GM18505 (cell line): ENCODE measurements at regions not wholly inside any gene's neighbourhood (a gene's known extent, or its start where the extent isn't known, plus 50 kb on each side); places are given as distances from the start of the nearest gene placed in this dataset.

Experiments used
- ATAC-seq: cut with Tn5 transposase; IDR thresholded peaks from one replicate; pipeline ENCODE4 v1.9.1; 2021; ENCODE audit not compliant: unreplicated experiment
- POLR2A ChIP-seq: IDR thresholded peaks from 4 replicates; pipeline ENCODE4 v1.6.1; 2011; ENCODE audit warnings: borderline replicate concordance; ENCODE audit not compliant: insufficient read depth, insufficient read length; ENCODE audit errors: extremely low read depth

GRCh38 chr7:85488406-85488805, 301.6 kb upstream of the SEMA3D start:
- ATAC-seq, result no peak
- TF ChIP-seq POLR2A, result no peak

- ATAC-seq, result no peak
- no peak for TF ChIP-seq POLR2A
Measured at GRCh38 chr7:85483177-85483576, 296.3 kb upstream of the SEMA3D start.

GRCh38 chr7:85480666-85481065, 293.8 kb upstream of the SEMA3D start:
- no peak for TF ChIP-seq POLR2A
- no peak for ATAC-seq

GRCh38 chr7:85479918-85480643, 293.2 kb upstream of the SEMA3D start:
- ATAC-seq, result no peak
- TF ChIP-seq POLR2A, result no peak

GRCh38 chr7:85478530-85478929, 291.7 kb upstream of the SEMA3D start:
- no peak for ATAC-seq
- no peak for TF ChIP-seq POLR2A

GRCh38 chr7:85475476-85475875, 288.6 kb upstream of the SEMA3D start:
- ATAC-seq, result no peak
- no peak for TF ChIP-seq POLR2A

GRCh38 chr7:85475071-85475470, 288.2 kb upstream of the SEMA3D start:
- TF ChIP-seq POLR2A, result no peak
- no peak for ATAC-seq

GRCh38 chr7:85474234-85474633, 287.4 kb upstream of the SEMA3D start:
- TF ChIP-seq POLR2A, result no peak
- peak; percentile 71 for ATAC-seq

GRCh38 chr7:85471740-85472139, 284.9 kb upstream of the SEMA3D start:
- no peak for ATAC-seq
- no peak for TF ChIP-seq POLR2A

GRCh38 chr7:85471307-85471706, 284.5 kb upstream of the SEMA3D start:
- no peak for ATAC-seq

GRCh38 chr7:85469446-85470010, 282.7 kb upstream of the SEMA3D start:
- no peak for ATAC-seq
- no peak for TF ChIP-seq POLR2A

More at GRCh38 chr7:85471307-85471706, 284.5 kb upstream of the SEMA3D start:
- TF ChIP-seq POLR2A, result no peak

- no peak for TF ChIP-seq POLR2A
- ATAC-seq, result no peak
Measured at GRCh38 chr7:85464042-85464651, 277.3 kb upstream of the SEMA3D start.

GRCh38 chr7:85462671-85463070, 275.8 kb upstream of the SEMA3D start:
- no peak for TF ChIP-seq POLR2A
- no peak for ATAC-seq

GRCh38 chr7:85457911-85458310, 271.1 kb upstream of the SEMA3D start:
- no peak for TF ChIP-seq POLR2A
- no peak for ATAC-seq

- ATAC-seq, result no peak
- no peak for TF ChIP-seq POLR2A
Measured at GRCh38 chr7:85456254-85456653, 269.4 kb upstream of the SEMA3D start.

GRCh38 chr7:85454904-85455303, 268.0 kb upstream of the SEMA3D start:
- no peak for TF ChIP-seq POLR2A
- ATAC-seq, result no peak
